WTC11 (cell line): ENCODE measurements at regions not wholly inside any gene's neighbourhood (a gene's known extent, or its start where the extent isn't known, plus 50 kb on each side); places are given as distances from the start of the nearest gene placed in this dataset.
A peak's percentile ranks its signal among the peaks of the same experiment; 100 is the strongest.

Experiments used
- ATAC-seq: fragments of 200-7000 bp; cut with Tn5 transposase; 2 replicates; pipeline ENCODE4 v1.10.0; 2021; ENCODE audit warnings: mild to moderate bottlenecking, moderate library complexity
- CTCF ChIA-PET: fragments of 300-600 bp; sonication (Branson Sonifier 250); formaldehyde crosslinking; loops from one replicate; lab custom pipeline; 2021; ENCODE audit warnings: antibody characterized with exemption; lab: Charles Lee
- POLR2A ChIA-PET: fragments of 350-600 bp; sonication (Branson Sonifier 250); formaldehyde crosslinking; loops from one replicate; lab custom pipeline; 2021; ENCODE audit warnings: antibody characterized with exemption; lab: Charles Lee
- DNase-seq: peaks from one replicate; pipeline ENCODE4 v3.0.0; 2021; ENCODE audit warnings: low spot score
- H3K27ac Mint-ChIP-seq: 2 replicates; pipeline ENCODE4 v1.8.0; 2021; ENCODE audit warnings: mixed read lengths
- H3K27me3 Mint-ChIP-seq: 2 replicates; pipeline ENCODE4 v1.8.0; 2021; ENCODE audit warnings: low read depth, mild to moderate bottlenecking, moderate library complexity, mixed read lengths
- H3K36me3 Mint-ChIP-seq: 2 replicates; pipeline ENCODE4 v1.8.0; 2021; ENCODE audit warnings: mixed read lengths
- H3K4me1 Mint-ChIP-seq: 2 replicates; pipeline ENCODE4 v1.8.0; 2022; ENCODE audit warnings: mixed read lengths
- H3K4me3 Mint-ChIP-seq: 2 replicates; pipeline ENCODE4 v1.8.0; 2021; ENCODE audit warnings: mild to moderate bottlenecking, moderate library complexity, mixed read lengths
- H3K9me3 Mint-ChIP-seq: 2 replicates; pipeline ENCODE4 v1.8.0; 2021; ENCODE audit warnings: mixed read lengths
- AR ChIP-seq: fragments of 250-450 bp; sonication (Bioruptor Pico); IDR thresholded peaks from 2 replicates; pipeline ENCODE4 v1.9.0; 2021; ENCODE audit warnings: mild to moderate bottlenecking
- ATF1 ChIP-seq: sonication (generic); formaldehyde crosslinking; IDR thresholded peaks from 2 replicates; pipeline ENCODE4 v1.8.1; 2023; ENCODE audit warnings: mild to moderate bottlenecking, moderate library complexity, missing genetic modification reagents
- E2F1 ChIP-seq: sonication (generic); formaldehyde crosslinking; IDR thresholded peaks from 2 replicates; pipeline ENCODE4 v1.8.0; 2022; ENCODE audit warnings: mild to moderate bottlenecking, missing genetic modification reagents
- ETV6 ChIP-seq: sonication (generic); formaldehyde crosslinking; IDR thresholded peaks from 2 replicates; pipeline ENCODE4 v1.8.1; 2022; ENCODE audit warnings: mild to moderate bottlenecking, missing genetic modification reagents
- FOXJ3 ChIP-seq: sonication (generic); formaldehyde crosslinking; IDR thresholded peaks from 2 replicates; pipeline ENCODE4 v1.9.0; 2021; ENCODE audit warnings: missing genetic modification reagents, mild to moderate bottlenecking, borderline replicate concordance
- SMAD3 ChIP-seq: sonication (generic); formaldehyde crosslinking; IDR thresholded peaks from 2 replicates; pipeline ENCODE4 v1.8.0; 2022; ENCODE audit warnings: missing genetic modification reagents, mild to moderate bottlenecking, borderline replicate concordance
- TEAD4 ChIP-seq: sonication (generic); formaldehyde crosslinking; IDR thresholded peaks from 2 replicates; pipeline ENCODE4 v1.8.0; 2022; ENCODE audit warnings: mild to moderate bottlenecking, missing genetic modification reagents
- ZBTB43 ChIP-seq: sonication (generic); formaldehyde crosslinking; IDR thresholded peaks from 2 replicates; pipeline ENCODE4 v1.8.1; 2023; ENCODE audit warnings: mild to moderate bottlenecking, missing genetic modification reagents
- ZNF232 ChIP-seq: sonication (generic); formaldehyde crosslinking; IDR thresholded peaks from 2 replicates; pipeline ENCODE4 v1.8.0; 2022; ENCODE audit warnings: mild to moderate bottlenecking, missing genetic modification reagents
- TF ChIP-seq, protein P1 (sequence below): sonication (generic); formaldehyde crosslinking; IDR thresholded peaks from 2 replicates; pipeline ENCODE4 v1.8.0; 2022; ENCODE audit warnings: mild to moderate bottlenecking, missing genetic modification reagents
- TF ChIP-seq, protein P2 (sequence below): sonication (generic); formaldehyde crosslinking; IDR thresholded peaks from 2 replicates; pipeline ENCODE4 v1.8.1; 2023; ENCODE audit warnings: mild to moderate bottlenecking, moderate library complexity, missing genetic modification reagents
- TF ChIP-seq, protein P3 (sequence below): sonication (generic); formaldehyde crosslinking; conservative IDR thresholded peaks from 2 replicates; pipeline ENCODE4 v1.8.1; 2022; ENCODE audit warnings: mild to moderate bottlenecking, missing genetic modification reagents
- TF ChIP-seq, protein P4 (sequence below): sonication (generic); formaldehyde crosslinking; IDR thresholded peaks from 2 replicates; pipeline ENCODE4 v1.8.1; 2022; ENCODE audit warnings: missing genetic modification reagents, borderline replicate concordance
- TF ChIP-seq, protein P5 (sequence below): sonication (generic); formaldehyde crosslinking; IDR thresholded peaks from 2 replicates; pipeline ENCODE4 v1.8.1; 2022; ENCODE audit warnings: mild to moderate bottlenecking, missing genetic modification reagents, moderate library complexity, borderline replicate concordance
- TF ChIP-seq, protein P6 (sequence below): fragments of 250-450 bp; sonication (Bioruptor Pico); IDR thresholded peaks from 2 replicates; pipeline ENCODE4 v1.9.0; 2021; ENCODE audit warnings: mild to moderate bottlenecking, borderline replicate concordance

DNA sequence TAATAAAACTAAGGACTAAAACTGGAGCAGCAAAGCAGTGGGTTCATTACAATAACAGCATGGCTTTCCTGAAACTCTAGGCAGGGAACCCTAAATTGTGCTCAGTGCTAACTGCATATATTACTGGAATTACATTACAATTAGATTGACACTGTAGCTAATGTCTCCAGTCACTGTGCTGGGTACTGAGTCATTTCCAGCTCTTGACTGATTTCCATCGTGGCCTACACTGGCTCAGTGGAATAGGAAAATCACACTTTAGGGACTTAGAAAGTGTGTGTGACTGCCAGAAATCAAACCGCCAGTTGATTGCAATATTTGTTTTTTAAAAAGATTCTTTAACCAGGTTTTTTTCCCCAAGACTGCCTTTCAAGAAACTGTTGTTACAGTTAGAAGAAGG lies 1447.4 kb upstream of the GOT2 start:
- Mint-ChIP-seq H3K36me3 (no peaks in the 10 kb centered on the region), H3K4me3 (no peak overlapping the region), H3K27me3 (no peaks in the 10 kb centered on the region), H3K27ac (no peak overlapping the region), H3K9me3 (peaks cover 6% of the 10 kb centered on the region; the same call in 1 of the 2 replicates), H3K4me1 (peaks cover 17% of the 10 kb centered on the region)
- ATAC-seq (0 out of 2 replicates have a peak, but pooled peaks have one; percentile 26), DNase-seq (no peak)
- ChIA-PET POLR2A (no interaction called here), CTCF (no interaction called here)
- TF ChIP-seq, protein P1, sequence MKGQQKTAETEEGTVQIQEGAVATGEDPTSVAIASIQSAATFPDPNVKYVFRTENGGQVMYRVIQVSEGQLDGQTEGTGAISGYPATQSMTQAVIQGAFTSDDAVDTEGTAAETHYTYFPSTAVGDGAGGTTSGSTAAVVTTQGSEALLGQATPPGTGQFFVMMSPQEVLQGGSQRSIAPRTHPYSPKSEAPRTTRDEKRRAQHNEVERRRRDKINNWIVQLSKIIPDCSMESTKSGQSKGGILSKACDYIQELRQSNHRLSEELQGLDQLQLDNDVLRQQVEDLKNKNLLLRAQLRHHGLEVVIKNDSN (CRISPR knock-in tag), result no peak
- TF ChIP-seq ZNF232 (CRISPR knock-in tag), result no peak
- no peak for TF ChIP-seq TEAD4
- TF ChIP-seq, protein P2, sequence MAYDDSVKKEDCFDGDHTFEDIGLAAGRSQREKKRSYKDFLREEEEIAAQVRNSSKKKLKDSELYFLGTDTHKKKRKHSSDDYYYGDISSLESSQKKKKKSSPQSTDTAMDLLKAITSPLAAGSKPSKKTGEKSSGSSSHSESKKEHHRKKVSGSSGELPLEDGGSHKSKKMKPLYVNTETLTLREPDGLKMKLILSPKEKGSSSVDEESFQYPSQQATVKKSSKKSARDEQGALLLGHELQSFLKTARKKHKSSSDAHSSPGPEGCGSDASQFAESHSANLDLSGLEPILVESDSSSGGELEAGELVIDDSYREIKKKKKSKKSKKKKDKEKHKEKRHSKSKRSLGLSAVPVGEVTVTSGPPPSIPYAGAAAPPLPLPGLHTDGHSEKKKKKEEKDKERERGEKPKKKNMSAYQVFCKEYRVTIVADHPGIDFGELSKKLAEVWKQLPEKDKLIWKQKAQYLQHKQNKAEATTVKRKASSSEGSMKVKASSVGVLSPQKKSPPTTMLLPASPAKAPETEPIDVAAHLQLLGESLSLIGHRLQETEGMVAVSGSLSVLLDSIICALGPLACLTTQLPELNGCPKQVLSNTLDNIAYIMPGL (CRISPR knock-in tag), result no peak
- TF ChIP-seq, protein P3, sequence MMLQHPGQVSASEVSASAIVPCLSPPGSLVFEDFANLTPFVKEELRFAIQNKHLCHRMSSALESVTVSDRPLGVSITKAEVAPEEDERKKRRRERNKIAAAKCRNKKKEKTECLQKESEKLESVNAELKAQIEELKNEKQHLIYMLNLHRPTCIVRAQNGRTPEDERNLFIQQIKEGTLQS (CRISPR knock-in tag), result no peak
- TF ChIP-seq ZBTB43 (CRISPR knock-in tag), result no peak
- TF ChIP-seq FOXJ3 (CRISPR knock-in tag), result no peak

GRCh38 chr16:60180609-60181008 lies 1446.5 kb upstream of the GOT2 start:
- ChIA-PET POLR2A (interaction anchor here (0.7 kb wide), 1 partner anchor 1179 kb away, joined by 3 read pairs; no protein-coding TSS in a partner anchor), CTCF (no interaction called here)
- H3K36me3 Mint-ChIP-seq, result no peaks in the 10 kb centered on the region
- no peaks in the 10 kb centered on the region for H3K27me3 Mint-ChIP-seq
- no peak overlapping the region for H3K4me3 Mint-ChIP-seq
- no peak overlapping the region for H3K27ac Mint-ChIP-seq
- TF ChIP-seq, protein P4, sequence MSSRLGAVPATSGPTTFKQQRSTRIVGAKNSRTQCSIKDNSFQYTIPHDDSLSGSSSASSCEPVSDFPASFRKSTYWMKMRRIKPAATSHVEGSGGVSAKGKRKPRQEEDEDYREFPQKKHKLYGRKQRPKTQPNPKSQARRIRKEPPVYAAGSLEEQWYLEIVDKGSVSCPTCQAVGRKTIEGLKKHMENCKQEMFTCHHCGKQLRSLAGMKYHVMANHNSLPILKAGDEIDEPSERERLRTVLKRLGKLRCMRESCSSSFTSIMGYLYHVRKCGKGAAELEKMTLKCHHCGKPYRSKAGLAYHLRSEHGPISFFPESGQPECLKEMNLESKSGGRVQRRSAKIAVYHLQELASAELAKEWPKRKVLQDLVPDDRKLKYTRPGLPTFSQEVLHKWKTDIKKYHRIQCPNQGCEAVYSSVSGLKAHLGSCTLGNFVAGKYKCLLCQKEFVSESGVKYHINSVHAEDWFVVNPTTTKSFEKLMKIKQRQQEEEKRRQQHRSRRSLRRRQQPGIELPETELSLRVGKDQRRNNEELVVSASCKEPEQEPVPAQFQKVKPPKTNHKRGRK (CRISPR knock-in tag), result peak; percentile 91; the same call in 1 of the 2 replicates
- no peak for TF ChIP-seq ATF1 (CRISPR knock-in tag)
- TF ChIP-seq, all 79 proteins: peak for 1
- peaks cover 17% of the 10 kb centered on the region for H3K4me1 Mint-ChIP-seq
- peaks cover 6% of the 10 kb centered on the region; the same call in 1 of the 2 replicates for H3K9me3 Mint-ChIP-seq
- ATAC-seq (no peak), DNase-seq (no peak)

- Mint-ChIP-seq H3K4me1 (no peaks in the 10 kb centered on the region), H3K36me3 (no peaks in the 10 kb centered on the region), H3K4me3 (no peak overlapping the region), H3K27me3 (no peaks in the 10 kb centered on the region), H3K9me3 (peaks cover 10% of the 10 kb centered on the region), H3K27ac (no peak overlapping the region)
- ATAC-seq (no peak), DNase-seq (no peak)
- CTCF ChIA-PET, result no interaction called here
- POLR2A ChIA-PET, result no interaction called here
- TF ChIP-seq ETV6 (no peak), E2F1 (CRISPR knock-in tag) (no peak), SMAD3 (no peak), AR (no peak)
- TF ChIP-seq, protein P5, sequence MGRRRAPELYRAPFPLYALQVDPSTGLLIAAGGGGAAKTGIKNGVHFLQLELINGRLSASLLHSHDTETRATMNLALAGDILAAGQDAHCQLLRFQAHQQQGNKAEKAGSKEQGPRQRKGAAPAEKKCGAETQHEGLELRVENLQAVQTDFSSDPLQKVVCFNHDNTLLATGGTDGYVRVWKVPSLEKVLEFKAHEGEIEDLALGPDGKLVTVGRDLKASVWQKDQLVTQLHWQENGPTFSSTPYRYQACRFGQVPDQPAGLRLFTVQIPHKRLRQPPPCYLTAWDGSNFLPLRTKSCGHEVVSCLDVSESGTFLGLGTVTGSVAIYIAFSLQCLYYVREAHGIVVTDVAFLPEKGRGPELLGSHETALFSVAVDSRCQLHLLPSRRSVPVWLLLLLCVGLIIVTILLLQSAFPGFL (CRISPR knock-in tag), result no peak
- TF ChIP-seq, protein P6, sequence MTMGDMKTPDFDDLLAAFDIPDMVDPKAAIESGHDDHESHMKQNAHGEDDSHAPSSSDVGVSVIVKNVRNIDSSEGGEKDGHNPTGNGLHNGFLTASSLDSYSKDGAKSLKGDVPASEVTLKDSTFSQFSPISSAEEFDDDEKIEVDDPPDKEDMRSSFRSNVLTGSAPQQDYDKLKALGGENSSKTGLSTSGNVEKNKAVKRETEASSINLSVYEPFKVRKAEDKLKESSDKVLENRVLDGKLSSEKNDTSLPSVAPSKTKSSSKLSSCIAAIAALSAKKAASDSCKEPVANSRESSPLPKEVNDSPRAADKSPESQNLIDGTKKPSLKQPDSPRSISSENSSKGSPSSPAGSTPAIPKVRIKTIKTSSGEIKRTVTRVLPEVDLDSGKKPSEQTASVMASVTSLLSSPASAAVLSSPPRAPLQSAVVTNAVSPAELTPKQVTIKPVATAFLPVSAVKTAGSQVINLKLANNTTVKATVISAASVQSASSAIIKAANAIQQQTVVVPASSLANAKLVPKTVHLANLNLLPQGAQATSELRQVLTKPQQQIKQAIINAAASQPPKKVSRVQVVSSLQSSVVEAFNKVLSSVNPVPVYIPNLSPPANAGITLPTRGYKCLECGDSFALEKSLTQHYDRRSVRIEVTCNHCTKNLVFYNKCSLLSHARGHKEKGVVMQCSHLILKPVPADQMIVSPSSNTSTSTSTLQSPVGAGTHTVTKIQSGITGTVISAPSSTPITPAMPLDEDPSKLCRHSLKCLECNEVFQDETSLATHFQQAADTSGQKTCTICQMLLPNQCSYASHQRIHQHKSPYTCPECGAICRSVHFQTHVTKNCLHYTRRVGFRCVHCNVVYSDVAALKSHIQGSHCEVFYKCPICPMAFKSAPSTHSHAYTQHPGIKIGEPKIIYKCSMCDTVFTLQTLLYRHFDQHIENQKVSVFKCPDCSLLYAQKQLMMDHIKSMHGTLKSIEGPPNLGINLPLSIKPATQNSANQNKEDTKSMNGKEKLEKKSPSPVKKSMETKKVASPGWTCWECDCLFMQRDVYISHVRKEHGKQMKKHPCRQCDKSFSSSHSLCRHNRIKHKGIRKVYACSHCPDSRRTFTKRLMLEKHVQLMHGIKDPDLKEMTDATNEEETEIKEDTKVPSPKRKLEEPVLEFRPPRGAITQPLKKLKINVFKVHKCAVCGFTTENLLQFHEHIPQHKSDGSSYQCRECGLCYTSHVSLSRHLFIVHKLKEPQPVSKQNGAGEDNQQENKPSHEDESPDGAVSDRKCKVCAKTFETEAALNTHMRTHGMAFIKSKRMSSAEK (CRISPR knock-in tag), result no peak
Observed at GRCh38 chr16:60170196-60170595, 1436.1 kb upstream of the GOT2 start.
